ENCODE measurements at regions not wholly inside any gene's neighbourhood (a gene's known extent, or its start where the extent isn't known, plus 50 kb on each side); places are given as distances from the start of the nearest gene placed in this dataset.

GRCh38 chr19:31085125-31085524, 264.1 kb downstream of the TSHZ3 start:
- Histone ChIP-seq H3K27ac (no peak overlapping the region), H3K4me1 (ENCODE audit: low read depth) (no peaks in the 10 kb centered on the region), H3K27me3 (peaks cover 41% of the 10 kb centered on the region), H3K36me3 (no peaks in the 10 kb centered on the region), H3K9me3 (ENCODE audit: low read depth) (no peaks in the 10 kb centered on the region), H3K4me3 (no peak overlapping the region)
- no peak for TF ChIP-seq CTCF (IDR thresholded peaks at IDR 0.05; ENCODE audit: low read depth, low read length)
- DNase-seq (ENCODE audit: low read depth in 1 of 2, low spot score in 1 of 2) = no peak

GRCh38 chr19:31083105-31083504, 266.1 kb downstream of the TSHZ3 start:
- Histone ChIP-seq H3K36me3 (no peaks in the 10 kb centered on the region), H3K9me3 (ENCODE audit: low read depth) (no peaks in the 10 kb centered on the region), H3K4me3 (no peak overlapping the region), H3K4me1 (ENCODE audit: low read depth) (no peaks in the 10 kb centered on the region), H3K27ac (no peak overlapping the region), H3K27me3 (peaks cover 34% of the 10 kb centered on the region)
- TF ChIP-seq CTCF (IDR thresholded peaks at IDR 0.05; ENCODE audit: low read depth, low read length) = no peak
- no peak for DNase-seq (ENCODE audit: low read depth in 1 of 2, low spot score in 1 of 2)

- no peaks in the 10 kb centered on the region for H3K4me1 ChIP-seq (ENCODE audit: low read depth)
- no peak overlapping the region for H3K27ac ChIP-seq
- H3K27me3 ChIP-seq = peaks cover 29% of the 10 kb centered on the region
- no peak for TF ChIP-seq CTCF (IDR thresholded peaks at IDR 0.05; ENCODE audit: low read depth, low read length)
- H3K4me3 ChIP-seq = no peak overlapping the region
- H3K9me3 ChIP-seq (ENCODE audit: low read depth) = no peaks in the 10 kb centered on the region
- DNase-seq (ENCODE audit: low read depth in 1 of 2, low spot score in 1 of 2) = no peak
- no peaks in the 10 kb centered on the region for H3K36me3 ChIP-seq
These were observed 274.0 kb downstream of the TSHZ3 start for GRCh38 chr19:31075146-31075655.

GRCh38 chr19:31074199-31075125, 274.8 kb downstream of the TSHZ3 start:
- Histone ChIP-seq H3K4me3 (no peak overlapping the region), H3K9me3 (ENCODE audit: low read depth) (no peaks in the 10 kb centered on the region), H3K4me1 (ENCODE audit: low read depth) (no peaks in the 10 kb centered on the region), H3K36me3 (no peaks in the 10 kb centered on the region), H3K27me3 (peaks cover 26% of the 10 kb centered on the region), H3K27ac (no peak overlapping the region)
- TF ChIP-seq CTCF (IDR thresholded peaks at IDR 0.05; ENCODE audit: low read depth, low read length) = no peak
- no peak for DNase-seq (ENCODE audit: low read depth in 1 of 2, low spot score in 1 of 2)

- Histone ChIP-seq H3K4me1 (ENCODE audit: low read depth) (no peaks in the 10 kb centered on the region), H3K36me3 (no peaks in the 10 kb centered on the region), H3K4me3 (no peak overlapping the region), H3K27me3 (peaks cover 20% of the 10 kb centered on the region), H3K9me3 (ENCODE audit: low read depth) (no peaks in the 10 kb centered on the region), H3K27ac (no peak overlapping the region)
- DNase-seq (ENCODE audit: low read depth in 1 of 2, low spot score in 1 of 2) = peak in 1 of 2 donors; percentile 18
- TF ChIP-seq CTCF (IDR thresholded peaks at IDR 0.05; ENCODE audit: low read depth, low read length) = no peak
These were observed 275.6 kb downstream of the TSHZ3 start for GRCh38 chr19:31073485-31074198.
